ENCODE measurements at regions not wholly inside any gene's neighbourhood (a gene's known extent, or its start where the extent isn't known, plus 50 kb on each side); places are given as distances from the start of the nearest gene placed in this dataset.

- 91% methylated on average over 6 of the region's 6 CpGs for WGBS
Observed at GRCh38 chr16:13438064-13438463, 481.9 kb upstream of the ERCC4 start.

GRCh38 chr16:13439766-13440165, 480.2 kb upstream of the ERCC4 start:
- WGBS, result 89% methylated on average over 9 of the region's 9 CpGs
- no peaks in the 10 kb centered on the region for H3K9me3 ChIP-seq
- H3K4me1 ChIP-seq, result no peaks in the 10 kb centered on the region
- H3K4me3 ChIP-seq, result no peak overlapping the region
- no peak for DNase-seq (ENCODE audit: extremely low spot score)
- TF ChIP-seq POLR2AphosphoS5 (IDR thresholded peaks at IDR 0.05) (no peak), POLR2A (IDR thresholded peaks at IDR 0.05; ENCODE audit: low read depth) (no peak), EP300 (IDR thresholded peaks at IDR 0.05) (no peak), CTCF (IDR thresholded peaks at IDR 0.05) (no peak)
- no peaks in the 10 kb centered on the region for H3K36me3 ChIP-seq
- no peak overlapping the region for H3K27ac ChIP-seq (replicated peaks in 1 of 4)
- intact Hi-C loops (cut with DNase I), result no loop called here
- H3K27me3 ChIP-seq, result no peaks in the 10 kb centered on the region

More at GRCh38 chr16:13438064-13438463, 481.9 kb upstream of the ERCC4 start:
- Histone ChIP-seq H3K4me1 (no peaks in the 10 kb centered on the region), H3K36me3 (no peaks in the 10 kb centered on the region), H3K27ac (replicated peaks in 1 of 4) (no peak overlapping the region), H3K27me3 (no peaks in the 10 kb centered on the region), H3K4me3 (no peak overlapping the region), H3K9me3 (no peaks in the 10 kb centered on the region)
- intact Hi-C loops (cut with DNase I), result no loop called here
- DNase-seq (ENCODE audit: extremely low spot score), result no peak
- TF ChIP-seq EP300 (IDR thresholded peaks at IDR 0.05) (no peak), POLR2A (IDR thresholded peaks at IDR 0.05; ENCODE audit: low read depth) (no peak), POLR2AphosphoS5 (IDR thresholded peaks at IDR 0.05) (no peak), CTCF (IDR thresholded peaks at IDR 0.05) (no peak)

GRCh38 chr16:13441675-13442074, 478.3 kb upstream of the ERCC4 start:
- H3K9me3 ChIP-seq, result no peaks in the 10 kb centered on the region
- DNase-seq (ENCODE audit: extremely low spot score), result no peak
- TF ChIP-seq POLR2A (IDR thresholded peaks at IDR 0.05; ENCODE audit: low read depth), result no peak
- no peak for TF ChIP-seq CTCF (IDR thresholded peaks at IDR 0.05)
- TF ChIP-seq POLR2AphosphoS5 (IDR thresholded peaks at IDR 0.05), result no peak
- no peak for TF ChIP-seq EP300 (IDR thresholded peaks at IDR 0.05)
- intact Hi-C loops (cut with DNase I), result no loop called here
- no peak overlapping the region for H3K4me3 ChIP-seq
- H3K27me3 ChIP-seq, result no peaks in the 10 kb centered on the region
- no peaks in the 10 kb centered on the region for H3K36me3 ChIP-seq
- H3K4me1 ChIP-seq, result no peaks in the 10 kb centered on the region
- no peak overlapping the region for H3K27ac ChIP-seq (replicated peaks in 1 of 4)
- WGBS, result 86% methylated on average over 1 of the region's 3 CpGs

GRCh38 chr16:13448346-13448745, 471.6 kb upstream of the ERCC4 start:
- no peaks in the 10 kb centered on the region for H3K27me3 ChIP-seq
- H3K27ac ChIP-seq (replicated peaks in 1 of 4), result no peak overlapping the region
- peaks cover 0 to 6% (median 0%) of the 10 kb centered on the region in 4 donors for H3K4me1 ChIP-seq
- 59% methylated on average over 4 of the region's 4 CpGs for WGBS
- H3K9me3 ChIP-seq, result no peaks in the 10 kb centered on the region
- no peaks in the 10 kb centered on the region for H3K36me3 ChIP-seq
- no peak for DNase-seq (ENCODE audit: extremely low spot score)
- TF ChIP-seq POLR2AphosphoS5 (IDR thresholded peaks at IDR 0.05) (no peak), POLR2A (IDR thresholded peaks at IDR 0.05; ENCODE audit: low read depth) (no peak), EP300 (IDR thresholded peaks at IDR 0.05) (no peak), CTCF (IDR thresholded peaks at IDR 0.05) (no peak)
- intact Hi-C loops (cut with DNase I), result no loop called here
- no peak overlapping the region for H3K4me3 ChIP-seq

- WGBS, result 86% methylated on average over 2 of the region's 2 CpGs
- no peaks in the 10 kb centered on the region for H3K27me3 ChIP-seq
- H3K4me3 ChIP-seq, result no peak overlapping the region
- H3K4me1 ChIP-seq, result peaks cover 0 to 9% (median 0%) of the 10 kb centered on the region in 4 donors
- no peaks in the 10 kb centered on the region for H3K36me3 ChIP-seq
- no peak overlapping the region for H3K27ac ChIP-seq (replicated peaks in 1 of 4)
- DNase-seq (ENCODE audit: extremely low spot score), result no peak
- no peaks in the 10 kb centered on the region for H3K9me3 ChIP-seq
- TF ChIP-seq POLR2A (IDR thresholded peaks at IDR 0.05; ENCODE audit: low read depth) (no peak), CTCF (IDR thresholded peaks at IDR 0.05) (no peak), EP300 (IDR thresholded peaks at IDR 0.05) (no peak), POLR2AphosphoS5 (IDR thresholded peaks at IDR 0.05) (no peak)
- intact Hi-C loops (cut with DNase I), result no loop called here
Observed at GRCh38 chr16:13453325-13453724, 466.6 kb upstream of the ERCC4 start.
